Activated naive CD4-positive, alpha-beta T cell treated with anti-CD3 and anti-CD28 coated beads, Interleukin-2, amount 50 U/mL, for 24 hours (primary cell): ENCODE measurements at regions not wholly inside any gene's neighbourhood (a gene's known extent, or its start where the extent isn't known, plus 50 kb on each side); places are given as distances from the start of the nearest gene placed in this dataset.
A peak's percentile ranks its signal among the peaks of the same experiment; 100 is the strongest.

Source experiments
- H3K27ac Mint-ChIP-seq: one replicate; pipeline ENCODE4 v1.8.0; 2021; ENCODE audit warnings: mild to moderate bottlenecking, mixed read lengths
- H3K27me3 Mint-ChIP-seq: one replicate; pipeline ENCODE4 v1.8.0; 2021; ENCODE audit warnings: mixed read lengths
- H3K36me3 Mint-ChIP-seq: one replicate; pipeline ENCODE4 v1.8.0; 2021; ENCODE audit warnings: mixed read lengths
- H3K4me1 Mint-ChIP-seq: one replicate; pipeline ENCODE4 v1.8.0; 2021; ENCODE audit warnings: mixed read lengths
- H3K4me3 Mint-ChIP-seq: one replicate; pipeline ENCODE4 v1.8.0; 2021; ENCODE audit warnings: mild to moderate bottlenecking, mixed read lengths
- H3K9me3 Mint-ChIP-seq: one replicate; pipeline ENCODE4 v1.8.0; 2021; ENCODE audit warnings: mixed read lengths

DNA sequence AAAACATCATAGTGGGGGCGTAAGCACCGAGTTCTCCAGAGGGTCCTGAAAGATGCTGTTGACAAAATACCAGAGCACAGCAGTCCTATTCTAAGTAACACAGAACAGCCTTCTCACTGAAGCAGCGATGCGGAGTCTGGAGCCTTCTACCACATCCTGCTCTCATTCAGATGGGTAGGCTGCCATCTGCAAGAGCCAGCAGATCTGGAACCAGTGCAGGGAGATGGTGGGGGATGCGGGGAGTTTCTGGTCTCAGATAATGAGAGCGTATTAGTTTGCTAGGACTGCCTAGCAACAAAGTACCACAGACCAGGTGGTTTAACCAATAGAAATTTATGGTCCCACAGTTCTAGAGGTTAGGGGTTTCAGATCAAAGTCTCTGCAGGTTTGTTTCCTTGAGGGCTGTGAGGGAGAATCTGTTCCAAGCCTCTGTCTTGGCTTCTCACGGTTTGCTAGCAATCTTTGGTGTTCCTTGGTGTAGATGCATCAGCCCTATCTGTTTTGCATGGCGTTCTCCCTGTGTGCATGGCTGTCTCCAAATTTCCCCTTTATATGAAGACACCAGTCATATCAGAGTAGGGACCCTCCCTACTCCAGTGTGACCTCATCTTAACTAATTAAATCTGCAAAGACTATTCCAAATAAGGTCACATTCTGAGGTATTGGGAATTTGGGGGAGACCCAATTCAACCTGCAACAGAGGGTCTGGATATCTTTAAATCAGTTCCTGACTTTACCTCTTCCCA lies 52.0 kb upstream of the STEAP1B start:
- H3K27me3 Mint-ChIP-seq, result peaks cover 35% of the 10 kb centered on the region
- no peaks in the 10 kb centered on the region for H3K36me3 Mint-ChIP-seq
- H3K27ac Mint-ChIP-seq, result no peak overlapping the region
- no peaks in the 10 kb centered on the region for H3K9me3 Mint-ChIP-seq
- H3K4me3 Mint-ChIP-seq, result no peak overlapping the region
- H3K4me1 Mint-ChIP-seq, result peaks cover 9% of the 10 kb centered on the region

DNA sequence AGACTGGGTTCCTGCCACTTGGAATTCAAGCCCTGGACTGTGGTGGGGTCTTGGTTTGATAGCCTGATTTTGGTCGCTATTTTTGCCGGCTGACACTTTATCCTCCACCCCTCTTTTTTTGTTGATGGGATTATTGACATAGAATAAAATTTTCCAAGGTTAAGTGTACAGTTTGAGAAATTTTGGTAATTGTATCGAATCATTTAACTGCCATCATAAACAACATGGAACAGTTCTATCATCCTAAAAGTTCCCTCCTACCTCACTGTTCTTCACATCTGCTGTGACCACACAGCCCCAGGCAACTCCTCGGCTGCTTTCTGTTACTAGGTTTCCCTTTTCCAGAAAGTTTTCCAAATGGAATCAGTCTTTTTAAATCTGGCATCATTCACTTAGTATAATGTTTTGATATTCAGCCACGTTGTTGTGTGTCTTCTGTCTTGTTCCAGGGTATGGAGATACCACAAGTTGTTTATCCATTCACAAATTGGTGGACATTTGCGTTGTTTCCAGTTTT lies 50.6 kb upstream of the STEAP1B start:
- no peaks in the 10 kb centered on the region for H3K36me3 Mint-ChIP-seq
- peaks cover 39% of the 10 kb centered on the region for H3K27me3 Mint-ChIP-seq
- peaks cover 9% of the 10 kb centered on the region for H3K4me1 Mint-ChIP-seq
- H3K9me3 Mint-ChIP-seq, result no peaks in the 10 kb centered on the region
- H3K4me3 Mint-ChIP-seq, result peak overlapping the region; percentile 39
- H3K27ac Mint-ChIP-seq, result no peak overlapping the region

DNA sequence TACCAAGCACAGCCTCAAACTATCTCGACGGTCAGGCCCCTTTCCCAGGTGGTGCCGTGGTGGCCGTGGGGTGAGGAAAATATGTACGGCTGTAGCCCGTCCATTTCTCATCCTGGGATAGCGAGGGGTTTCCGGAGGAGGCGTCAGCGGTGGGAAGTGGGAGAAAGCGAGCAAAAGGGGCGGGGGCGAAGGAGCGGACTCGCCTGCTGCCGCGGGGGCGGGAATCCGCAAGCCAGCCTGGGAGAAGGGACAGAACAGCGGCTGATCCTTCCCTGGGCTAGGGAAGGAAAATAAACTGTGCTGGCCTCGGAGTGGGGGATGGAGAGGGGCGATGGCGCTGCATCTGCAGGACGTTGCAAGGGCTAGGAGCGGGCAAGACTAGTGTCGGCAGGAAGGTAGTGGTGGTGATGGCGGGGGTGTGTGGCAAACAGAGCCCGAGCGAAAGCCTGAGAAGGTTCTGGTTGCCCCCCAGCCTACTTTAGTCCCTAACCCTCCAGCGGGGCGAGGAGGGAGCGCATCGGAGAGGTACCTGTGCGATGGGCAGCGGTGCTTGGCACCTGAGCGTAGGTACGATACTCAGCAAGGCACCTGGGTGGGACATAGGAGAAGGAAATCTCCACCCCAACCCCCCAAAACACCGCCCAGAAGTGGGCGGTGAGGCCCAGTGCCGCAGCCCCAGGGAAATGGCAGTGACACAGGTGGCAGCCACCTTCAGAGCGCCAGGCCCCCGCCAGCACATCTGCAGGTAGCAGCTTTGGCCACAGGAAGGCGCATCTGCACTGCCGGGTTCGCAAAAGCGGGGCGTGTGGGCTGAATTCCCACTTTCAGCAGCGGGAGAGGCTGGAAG lies 49.9 kb upstream of the STEAP1B start:
- H3K27me3 Mint-ChIP-seq, result peaks cover 38% of the 10 kb centered on the region
- H3K4me3 Mint-ChIP-seq, result peak overlapping the region; percentile 64
- no peak overlapping the region for H3K27ac Mint-ChIP-seq
- peaks cover 9% of the 10 kb centered on the region for H3K4me1 Mint-ChIP-seq
- no peaks in the 10 kb centered on the region for H3K9me3 Mint-ChIP-seq
- no peaks in the 10 kb centered on the region for H3K36me3 Mint-ChIP-seq
